ENCODE measurements at regions not wholly inside any gene's neighbourhood (a gene's known extent, or its start where the extent isn't known, plus 50 kb on each side); places are given as distances from the start of the nearest gene placed in this dataset.
A peak's percentile ranks its signal among the peaks of the same experiment; 100 is the strongest.

DNA sequence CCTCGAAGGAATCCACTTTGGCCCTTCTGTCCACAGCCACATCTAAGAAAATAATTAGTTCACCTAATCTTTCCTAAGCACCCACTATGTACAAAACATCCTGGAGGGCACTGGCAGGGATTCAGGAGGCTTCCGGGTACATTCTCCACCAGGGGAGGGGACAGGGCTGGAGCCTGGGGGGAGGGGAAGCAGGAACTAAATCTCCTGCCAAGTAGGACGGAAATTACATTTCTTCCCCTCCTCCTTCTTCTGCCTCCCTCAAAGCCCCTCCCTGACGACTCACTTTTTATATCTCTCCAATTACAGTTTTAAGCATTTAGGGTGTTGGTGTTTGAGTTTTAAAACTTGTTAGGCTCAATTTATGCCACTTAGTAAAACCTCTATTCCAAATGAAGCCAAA, 203.1 kb downstream of the BCOR start:
- Mint-ChIP-seq H3K27me3 (peaks cover 55% of the 10 kb centered on the region), H3K36me3 (ENCODE audit: low read depth) (no peaks in the 10 kb centered on the region), H3K4me3 (no peak overlapping the region), H3K9me3 (no peaks in the 10 kb centered on the region), H3K4me1 (ENCODE audit: low read depth) (peaks cover 11% of the 10 kb centered on the region), H3K27ac (no peak overlapping the region)
- no peak for DNase-seq

DNA sequence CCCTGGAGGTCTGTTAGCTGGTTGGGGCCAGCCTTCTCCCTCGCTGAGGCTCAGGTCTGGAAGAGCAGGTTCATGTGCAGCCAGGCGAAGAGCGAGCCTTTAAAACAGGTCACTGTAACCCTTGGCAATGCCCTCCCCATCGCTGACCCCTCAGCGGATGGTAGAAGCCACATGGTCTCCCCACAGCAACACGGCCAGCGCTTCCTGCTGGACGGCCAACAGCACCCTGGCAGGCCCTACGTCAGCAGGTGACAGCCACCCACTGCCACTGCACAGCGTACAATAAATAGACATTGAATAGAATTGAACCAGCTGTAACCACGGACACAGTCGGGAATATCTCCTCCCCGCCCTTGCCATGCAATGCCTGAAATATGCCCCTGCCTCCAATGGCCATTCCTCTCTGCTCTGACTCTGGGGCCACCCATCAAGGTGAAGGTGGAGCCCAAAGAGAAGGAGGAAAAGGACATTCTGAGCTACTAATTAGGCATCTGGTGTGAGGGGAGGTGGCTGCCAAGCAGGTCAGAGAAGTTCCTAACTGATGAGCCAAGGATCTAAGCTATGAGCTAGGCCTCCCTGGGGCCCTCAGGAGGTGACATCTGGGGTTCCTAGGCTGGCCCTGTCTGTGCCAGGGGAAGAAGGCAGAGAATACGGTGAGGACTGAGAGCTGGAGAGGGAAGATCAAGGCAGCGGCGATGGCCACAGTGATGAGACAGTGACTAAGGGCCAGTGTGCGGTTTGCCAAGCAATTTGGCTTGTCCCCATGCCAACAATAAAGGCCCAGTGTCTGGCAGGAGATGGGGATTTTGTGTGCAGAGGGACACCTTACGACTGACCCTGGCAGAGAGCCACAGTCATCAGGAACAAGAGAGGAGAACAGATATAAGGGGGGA, 202.3 kb downstream of the BCOR start:
- Mint-ChIP-seq H3K4me1 (ENCODE audit: low read depth) (peaks cover 11% of the 10 kb centered on the region), H3K27me3 (peaks cover 55% of the 10 kb centered on the region), H3K9me3 (no peaks in the 10 kb centered on the region), H3K4me3 (no peak overlapping the region), H3K27ac (no peak overlapping the region), H3K36me3 (ENCODE audit: low read depth) (no peaks in the 10 kb centered on the region)
- DNase-seq = no peak

DNA sequence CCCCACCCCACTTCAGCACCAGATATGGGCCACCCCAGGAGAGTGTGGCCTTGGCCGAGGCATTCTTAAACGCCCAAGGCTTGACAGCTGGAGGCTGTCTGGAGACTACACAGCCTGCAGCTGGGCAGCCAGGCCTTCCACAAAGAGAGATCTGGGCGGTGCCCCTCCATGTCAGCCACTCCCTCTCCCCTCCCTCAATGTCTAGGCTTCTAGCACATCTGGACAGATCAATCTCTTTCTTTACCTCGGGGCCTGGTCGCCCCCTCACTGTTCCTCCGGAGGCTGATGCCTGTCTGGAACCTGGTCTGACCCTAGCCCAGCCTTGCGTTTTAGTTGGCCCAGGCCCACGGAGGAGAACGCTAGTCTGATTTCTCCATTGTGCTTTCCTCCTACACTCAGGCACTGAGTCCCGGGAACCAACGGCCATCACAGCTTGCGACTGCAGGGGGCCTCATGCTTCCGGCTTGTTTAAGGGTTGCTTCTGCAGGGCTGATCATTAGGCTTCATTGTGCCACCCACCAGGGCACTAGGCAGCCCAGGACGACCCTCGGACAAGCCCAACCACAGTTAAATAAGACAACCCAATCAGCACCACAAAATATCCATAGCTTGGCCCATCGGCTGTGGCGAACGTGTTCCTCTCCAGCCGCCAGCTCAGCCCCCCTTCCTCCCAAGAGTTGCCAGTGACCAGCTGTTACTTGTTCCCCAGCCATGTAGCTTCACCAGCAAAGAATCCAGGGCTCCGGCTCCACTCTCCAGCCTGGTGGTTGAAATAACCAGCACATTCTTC, 200.6 kb downstream of the BCOR start:
- H3K9me3 Mint-ChIP-seq = no peaks in the 10 kb centered on the region
- H3K4me3 Mint-ChIP-seq = no peak overlapping the region
- no peak for DNase-seq
- H3K27me3 Mint-ChIP-seq = peaks cover 57% of the 10 kb centered on the region
- no peak overlapping the region for H3K27ac Mint-ChIP-seq
- H3K36me3 Mint-ChIP-seq (ENCODE audit: low read depth) = no peaks in the 10 kb centered on the region
- H3K4me1 Mint-ChIP-seq (ENCODE audit: low read depth) = peaks cover 4% of the 10 kb centered on the region

DNA sequence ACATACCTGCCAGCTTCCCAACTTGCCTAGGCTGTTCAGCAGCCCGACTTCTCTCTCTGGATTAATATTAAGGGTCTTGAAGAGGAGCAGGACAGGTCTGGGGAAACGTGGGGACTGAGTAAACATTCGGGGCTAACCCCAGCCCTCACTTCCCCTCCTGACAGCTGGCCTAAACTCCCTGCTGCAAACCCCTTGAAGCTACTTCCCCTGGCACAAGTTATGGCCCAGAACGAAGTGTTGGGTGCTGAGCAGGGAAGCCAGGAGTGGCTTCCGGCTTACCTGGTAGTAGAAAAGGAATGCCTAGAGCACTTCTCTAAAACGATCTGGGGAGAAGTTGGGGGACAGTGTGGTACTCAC, 200.0 kb downstream of the BCOR start:
- no peaks in the 10 kb centered on the region for H3K36me3 Mint-ChIP-seq (ENCODE audit: low read depth)
- H3K4me3 Mint-ChIP-seq = no peak overlapping the region
- DNase-seq = no peak
- no peak overlapping the region for H3K27ac Mint-ChIP-seq
- peaks cover 4% of the 10 kb centered on the region for H3K4me1 Mint-ChIP-seq (ENCODE audit: low read depth)
- H3K27me3 Mint-ChIP-seq = peaks cover 60% of the 10 kb centered on the region
- no peaks in the 10 kb centered on the region for H3K9me3 Mint-ChIP-seq

DNA sequence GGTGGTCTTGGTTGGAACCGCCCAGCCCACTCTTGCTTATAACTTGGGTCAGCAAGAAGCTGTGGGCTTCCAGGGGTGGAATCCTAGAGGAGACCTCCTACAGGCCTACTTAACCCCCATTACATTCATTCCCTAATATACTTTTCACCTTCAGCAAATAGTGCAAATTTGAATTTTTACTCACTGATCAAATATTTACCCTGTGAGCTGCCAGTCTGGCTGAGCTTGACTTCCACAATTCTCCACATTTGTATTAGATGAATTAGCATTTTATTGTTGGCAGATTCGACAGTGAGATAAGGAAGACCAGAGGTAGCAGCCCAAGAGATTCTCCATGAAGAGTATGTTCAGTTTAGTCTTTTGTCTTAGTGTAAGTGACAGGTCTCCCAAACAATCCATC, 199.6 kb downstream of the BCOR start:
- Mint-ChIP-seq H3K27ac (no peak overlapping the region), H3K9me3 (no peaks in the 10 kb centered on the region), H3K4me3 (no peak overlapping the region), H3K36me3 (ENCODE audit: low read depth) (no peaks in the 10 kb centered on the region), H3K27me3 (peaks cover 63% of the 10 kb centered on the region), H3K4me1 (ENCODE audit: low read depth) (peaks cover 7% of the 10 kb centered on the region)
- DNase-seq = no peak

DNA sequence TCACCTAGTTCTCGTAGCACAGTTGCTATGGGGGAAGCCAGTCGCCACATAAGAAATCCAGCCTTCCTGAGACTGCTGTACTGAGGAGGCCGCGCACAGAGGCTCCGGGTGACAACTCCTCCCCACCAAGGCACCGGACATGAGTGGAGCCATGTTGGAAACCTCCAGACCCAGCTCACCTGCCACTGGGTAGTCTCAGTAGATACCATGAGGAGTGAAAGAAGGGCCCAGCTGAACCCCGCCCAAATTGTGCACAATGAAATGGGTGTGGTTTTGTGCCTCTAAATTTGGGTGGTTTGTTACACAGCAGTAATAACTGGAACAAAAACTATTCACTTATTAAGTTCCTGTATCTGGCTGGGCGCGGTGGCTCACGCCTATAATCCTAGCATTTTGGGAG, 198.7 kb downstream of the BCOR start:
- H3K9me3 Mint-ChIP-seq = no peaks in the 10 kb centered on the region
- H3K4me1 Mint-ChIP-seq (ENCODE audit: low read depth) = peaks cover 14% of the 10 kb centered on the region
- H3K4me3 Mint-ChIP-seq = no peak overlapping the region
- H3K36me3 Mint-ChIP-seq (ENCODE audit: low read depth) = no peaks in the 10 kb centered on the region
- DNase-seq = no peak
- peaks cover 67% of the 10 kb centered on the region for H3K27me3 Mint-ChIP-seq
- no peak overlapping the region for H3K27ac Mint-ChIP-seq

DNA sequence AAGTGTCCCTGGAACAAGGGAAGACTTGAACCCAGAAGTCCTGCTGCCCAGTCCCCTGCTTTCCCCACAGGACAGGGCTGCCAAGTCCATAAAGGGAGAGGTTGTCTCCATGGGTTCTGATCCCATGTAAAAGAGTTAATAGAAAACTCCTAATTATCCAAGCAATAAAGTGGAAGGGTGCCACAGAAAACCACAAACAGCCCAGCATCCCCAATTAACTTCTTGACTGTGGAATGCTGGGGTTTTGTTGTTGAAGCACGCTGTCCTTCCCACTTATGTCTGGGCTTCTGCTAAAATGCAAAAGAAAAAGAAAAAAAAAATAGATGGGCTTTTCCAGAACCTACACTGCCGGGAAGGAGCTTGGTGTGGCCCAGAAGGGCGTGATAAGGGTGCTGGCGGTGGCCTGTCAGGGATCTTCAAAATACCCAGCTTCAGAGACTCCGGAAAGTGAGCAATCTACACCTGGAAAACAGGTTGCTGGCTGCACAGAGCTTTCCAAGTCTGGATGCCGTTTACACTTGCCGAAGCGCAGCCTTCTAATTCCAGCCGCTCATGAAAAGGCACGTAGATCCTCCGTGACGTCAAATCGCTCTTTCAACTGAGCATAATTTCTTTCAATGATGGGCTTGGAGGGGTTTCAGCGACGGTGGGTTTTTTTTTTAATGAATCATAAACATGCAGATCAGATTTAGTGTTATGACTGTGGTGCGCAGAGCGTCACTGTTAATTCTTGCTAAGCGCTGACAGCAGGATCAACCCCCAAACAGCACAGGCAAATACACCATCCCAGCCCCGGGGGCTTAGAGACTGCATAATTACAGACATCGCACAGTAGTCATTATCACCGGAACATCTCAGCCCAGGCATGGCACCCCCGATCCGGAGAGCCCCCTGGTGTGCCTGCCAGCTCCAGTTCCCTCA, 197.6 kb downstream of the BCOR start:
- no peaks in the 10 kb centered on the region for H3K36me3 Mint-ChIP-seq (ENCODE audit: low read depth)
- H3K9me3 Mint-ChIP-seq = no peaks in the 10 kb centered on the region
- H3K4me3 Mint-ChIP-seq = no peak overlapping the region
- H3K27me3 Mint-ChIP-seq = peaks cover 76% of the 10 kb centered on the region
- H3K27ac Mint-ChIP-seq = no peak overlapping the region
- DNase-seq = no peak
- peaks cover 22% of the 10 kb centered on the region for H3K4me1 Mint-ChIP-seq (ENCODE audit: low read depth)

DNA sequence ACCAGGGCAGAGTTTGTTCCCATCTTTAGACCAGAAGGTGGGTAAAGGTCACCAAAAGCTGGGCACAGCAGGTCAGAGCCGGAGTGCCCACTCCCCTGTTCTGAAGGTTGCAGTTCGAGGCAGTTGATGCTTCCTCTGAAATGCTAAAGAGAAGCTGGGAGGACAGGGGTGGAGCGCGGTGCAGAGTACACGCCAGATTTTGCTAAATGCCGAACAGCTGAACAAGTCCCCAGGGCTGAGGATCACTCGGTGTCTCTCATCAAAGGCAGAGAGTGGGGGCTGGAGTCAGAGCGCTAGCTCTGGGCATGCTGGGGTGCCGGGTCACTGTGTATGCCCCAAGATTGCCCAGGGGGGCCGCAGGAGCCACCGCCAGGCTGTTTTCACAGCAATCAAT, 197.0 kb downstream of the BCOR start:
- H3K9me3 Mint-ChIP-seq = no peaks in the 10 kb centered on the region
- H3K4me3 Mint-ChIP-seq = no peak overlapping the region

DNA sequence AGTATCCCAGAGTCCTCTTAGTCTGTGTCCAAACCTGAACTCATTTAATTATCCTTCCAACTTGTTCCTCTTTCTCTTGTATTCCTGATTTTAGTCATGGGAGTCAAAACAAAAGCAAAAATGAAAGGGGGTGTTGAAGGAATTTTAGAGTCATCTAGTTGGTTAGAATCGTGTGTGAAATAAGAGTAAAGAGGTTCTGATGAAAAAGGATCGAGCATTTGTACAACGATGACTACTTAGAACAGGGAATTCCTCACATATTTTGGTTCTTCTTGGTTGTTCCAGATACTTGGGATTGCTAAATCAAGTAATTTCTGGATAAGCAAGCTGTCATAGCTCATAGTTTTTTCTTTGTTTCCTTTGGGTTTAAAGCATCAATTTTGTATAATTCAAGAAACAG, 194.4 kb downstream of the BCOR start:
- no peak for DNase-seq
- Mint-ChIP-seq H3K36me3 (ENCODE audit: low read depth) (no peaks in the 10 kb centered on the region), H3K27ac (peak overlapping the region; percentile 77), H3K4me3 (peak overlapping the region; percentile 6), H3K9me3 (no peaks in the 10 kb centered on the region), H3K27me3 (peaks cover 78% of the 10 kb centered on the region), H3K4me1 (ENCODE audit: low read depth) (peaks cover 28% of the 10 kb centered on the region)

More for the DNA sequence above, 197.0 kb downstream of the BCOR start:
- peaks cover 24% of the 10 kb centered on the region for H3K4me1 Mint-ChIP-seq (ENCODE audit: low read depth)
- no peak overlapping the region for H3K27ac Mint-ChIP-seq
- H3K36me3 Mint-ChIP-seq (ENCODE audit: low read depth) = no peaks in the 10 kb centered on the region
- DNase-seq = no peak
- H3K27me3 Mint-ChIP-seq = peaks cover 79% of the 10 kb centered on the region

DNA sequence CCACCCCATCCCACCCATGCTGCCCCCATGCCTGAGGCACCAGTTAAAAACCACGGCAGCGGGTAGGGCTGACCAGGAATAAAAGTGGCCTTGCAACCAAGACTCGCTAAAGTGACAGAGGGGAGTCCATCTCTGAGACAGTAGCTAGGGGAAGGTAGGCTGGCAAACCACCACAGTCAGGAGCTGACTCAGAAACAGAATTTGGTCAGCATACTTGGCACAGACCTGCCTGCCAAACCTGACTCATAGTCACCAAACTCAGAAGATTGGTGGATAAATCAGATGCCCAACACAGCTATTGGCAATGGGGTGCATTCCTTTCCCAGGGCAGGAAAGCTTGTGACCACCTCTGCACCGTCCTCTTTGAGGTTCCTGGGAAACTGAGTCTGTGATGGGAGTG, 193.8 kb downstream of the BCOR start:
- H3K4me3 Mint-ChIP-seq = no peak overlapping the region
- no peak for DNase-seq
- H3K9me3 Mint-ChIP-seq = no peaks in the 10 kb centered on the region

DNA sequence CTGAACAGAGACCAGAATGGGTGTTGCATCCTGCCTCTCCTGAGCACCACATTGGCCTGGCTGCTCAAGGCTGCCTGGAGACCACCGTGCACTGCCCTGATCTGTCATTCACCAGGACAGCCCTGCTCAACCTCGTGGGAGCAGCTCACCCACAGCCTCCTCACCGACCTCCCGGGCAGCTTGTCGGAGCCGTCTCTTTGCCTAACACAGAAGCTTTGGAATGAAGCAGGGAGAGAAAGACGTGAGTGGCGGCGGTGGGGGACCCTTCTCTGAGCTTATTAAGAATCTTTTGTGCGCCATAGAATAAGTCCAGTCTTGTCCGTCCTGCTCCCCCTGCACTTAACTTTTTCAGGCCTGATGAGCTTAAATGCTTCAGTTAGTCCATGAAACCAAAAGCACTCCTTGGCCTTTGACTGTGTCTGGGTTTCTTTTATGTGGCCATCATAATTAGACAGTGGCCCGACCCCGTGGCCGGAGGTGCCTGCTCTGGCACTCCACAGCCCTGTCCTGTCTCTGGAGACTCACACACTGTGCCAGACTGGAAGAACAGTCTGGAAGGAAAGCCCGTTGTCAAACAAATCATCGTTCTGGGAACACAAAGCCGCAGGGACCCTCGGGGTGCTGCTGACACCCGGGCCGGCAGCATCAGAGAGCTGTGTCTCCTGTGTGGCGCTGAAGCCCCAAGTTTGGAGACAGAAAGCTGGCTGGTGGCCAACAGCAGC, 192.8 kb downstream of the BCOR start:
- Mint-ChIP-seq H3K4me1 (ENCODE audit: low read depth) (peaks cover 30% of the 10 kb centered on the region), H3K36me3 (ENCODE audit: low read depth) (no peaks in the 10 kb centered on the region), H3K9me3 (no peaks in the 10 kb centered on the region), H3K4me3 (no peak overlapping the region), H3K27me3 (peaks cover 72% of the 10 kb centered on the region), H3K27ac (no peak overlapping the region)
- DNase-seq = no peak

More for the DNA sequence above, 193.8 kb downstream of the BCOR start:
- H3K4me1 Mint-ChIP-seq (ENCODE audit: low read depth) = peaks cover 30% of the 10 kb centered on the region
- H3K27me3 Mint-ChIP-seq = peaks cover 78% of the 10 kb centered on the region
- no peaks in the 10 kb centered on the region for H3K36me3 Mint-ChIP-seq (ENCODE audit: low read depth)
- no peak overlapping the region for H3K27ac Mint-ChIP-seq

DNA sequence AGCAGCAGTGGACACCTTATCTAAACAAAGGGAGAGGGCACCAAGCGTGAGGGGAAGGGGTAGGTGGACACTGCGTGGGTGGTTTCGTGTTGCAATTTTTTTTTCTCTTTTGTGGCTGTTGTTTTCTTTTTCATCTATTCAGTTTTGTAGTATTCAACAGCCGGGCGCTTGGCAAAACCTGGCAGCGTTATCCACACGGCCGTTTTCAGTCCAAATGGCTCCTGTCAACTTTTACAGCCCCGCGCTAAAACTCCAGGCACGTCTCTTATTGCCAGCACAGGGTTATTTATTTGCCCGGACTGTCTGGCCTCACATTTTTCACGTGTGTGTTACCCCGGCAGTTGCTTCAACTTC, 192.2 kb downstream of the BCOR start:
- peaks cover 67% of the 10 kb centered on the region for H3K27me3 Mint-ChIP-seq
- H3K4me3 Mint-ChIP-seq = no peak overlapping the region
- no peaks in the 10 kb centered on the region for H3K36me3 Mint-ChIP-seq (ENCODE audit: low read depth)
- peaks cover 29% of the 10 kb centered on the region for H3K4me1 Mint-ChIP-seq (ENCODE audit: low read depth)
- H3K27ac Mint-ChIP-seq = no peak overlapping the region
- no peak for DNase-seq
- no peaks in the 10 kb centered on the region for H3K9me3 Mint-ChIP-seq

DNA sequence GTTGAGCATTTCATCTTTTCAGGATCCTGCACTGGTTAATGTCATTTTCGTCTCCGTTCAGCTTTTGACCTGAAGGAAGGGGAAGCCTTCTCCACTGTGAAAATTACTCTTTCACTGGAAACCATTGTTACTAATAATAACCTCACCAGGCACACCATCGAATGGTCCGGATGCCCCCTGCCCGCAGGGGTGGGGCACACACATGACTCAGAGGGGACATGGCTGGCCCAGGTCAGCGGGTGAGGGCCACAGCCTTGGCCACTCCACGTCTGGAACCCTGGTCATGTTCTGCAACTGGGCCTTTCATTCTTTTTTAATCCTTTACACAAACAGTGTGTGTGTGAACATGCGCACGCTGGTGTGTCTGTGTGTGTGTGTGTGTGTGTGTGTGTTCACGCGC, 191.8 kb downstream of the BCOR start:
- Mint-ChIP-seq H3K27me3 (peaks cover 62% of the 10 kb centered on the region), H3K27ac (no peak overlapping the region), H3K9me3 (no peaks in the 10 kb centered on the region), H3K4me3 (no peak overlapping the region), H3K4me1 (ENCODE audit: low read depth) (peaks cover 28% of the 10 kb centered on the region), H3K36me3 (ENCODE audit: low read depth) (no peaks in the 10 kb centered on the region)
- no peak for DNase-seq
